ENCODE measurements at regions not wholly inside any gene's neighbourhood (a gene's known extent, or its start where the extent isn't known, plus 50 kb on each side); places are given as distances from the start of the nearest gene placed in this dataset.
A peak's percentile ranks its signal among the peaks of the same experiment; 100 is the strongest.
"Not testable (repeated sequence)": the region's sequence is repeated elsewhere in the genome, so short reads cannot be mapped to it uniquely, and the experiment has no call there.

DNA sequence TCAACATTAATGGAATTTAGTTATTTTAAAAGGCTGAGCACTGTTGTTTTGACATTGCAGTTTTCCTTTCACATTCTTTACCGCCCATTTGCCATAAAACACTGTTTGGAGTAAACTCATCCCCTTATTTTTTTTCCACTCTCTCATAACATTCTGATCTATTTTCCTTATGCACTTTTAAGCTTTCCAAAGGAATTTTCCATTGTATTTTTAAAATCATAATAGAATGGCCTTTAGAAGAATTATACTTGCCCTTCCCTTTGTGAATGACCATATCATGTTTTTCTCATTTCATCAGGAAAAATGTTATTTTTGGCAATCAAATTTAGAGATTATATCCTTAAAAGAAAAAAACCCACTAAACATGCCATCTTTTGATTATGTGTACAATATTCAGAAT lies 1074.2 kb downstream of the STIM2 start:
- DNase-seq (ENCODE audit: low spot score): no peak

- DNase-seq (ENCODE audit: low spot score): no peak
Observed at GRCh38 chr4:27946799-27947198, 1086.2 kb downstream of the STIM2 start.

DNA sequence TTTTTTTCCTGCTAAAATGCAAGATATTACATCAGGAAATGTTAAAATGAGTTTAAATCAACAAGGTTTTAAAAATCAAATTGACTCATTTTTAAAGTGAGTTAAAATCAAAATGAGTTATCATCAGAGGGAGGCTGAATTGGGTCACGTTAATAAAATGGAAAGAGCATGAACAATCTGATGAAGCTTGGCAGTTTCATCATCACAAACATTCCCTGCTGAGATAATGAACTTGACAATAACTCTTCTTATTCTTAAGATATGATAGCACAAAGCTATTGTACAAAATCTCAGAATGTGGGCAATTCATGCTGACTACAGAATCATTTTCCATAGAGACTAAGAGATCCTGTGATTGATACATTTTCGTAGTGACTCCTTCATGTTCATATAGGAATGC lies 1086.7 kb downstream of the STIM2 start:
- no peak for DNase-seq (ENCODE audit: low spot score)

- no peak for DNase-seq (ENCODE audit: low spot score)
Observed at GRCh38 chr4:27964095-27964494, 1103.5 kb downstream of the STIM2 start.

GRCh38 chr4:27966664-27967063 lies 1106.0 kb downstream of the STIM2 start:
- DNase-seq (ENCODE audit: low spot score): no peak

- no peak for DNase-seq (ENCODE audit: low spot score)
Observed at GRCh38 chr4:27973056-27973455, 1112.4 kb downstream of the STIM2 start.

- DNase-seq (ENCODE audit: low spot score): no peak
Observed at GRCh38 chr4:27973700-27974099, 1113.1 kb downstream of the STIM2 start.

DNA sequence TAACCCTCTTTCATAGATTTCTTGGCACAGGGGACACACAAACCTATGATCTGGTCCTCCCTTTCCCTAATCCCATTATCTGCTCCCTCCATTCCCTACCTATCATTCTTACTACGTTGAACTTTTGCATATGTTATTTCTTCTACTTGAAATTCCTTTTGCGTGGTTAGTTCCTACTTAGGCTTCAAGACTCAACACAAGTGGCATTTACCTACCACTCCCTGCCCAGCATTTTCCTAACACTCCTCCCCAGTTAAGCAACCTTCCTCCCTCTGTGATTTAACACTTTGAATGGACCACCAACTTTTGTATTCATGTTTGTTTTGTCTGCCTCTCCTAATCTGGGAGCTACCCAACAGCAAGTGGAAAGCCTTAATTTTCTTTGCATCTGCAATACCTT lies 1113.7 kb downstream of the STIM2 start:
- DNase-seq (ENCODE audit: low spot score): no peak

GRCh38 chr4:27974881-27975280 lies 1114.2 kb downstream of the STIM2 start:
- not testable (repeated sequence) for DNase-seq (ENCODE audit: low spot score)

- DNase-seq (ENCODE audit: low spot score): not testable (repeated sequence)
Observed at GRCh38 chr4:27978427-27979109, 1117.9 kb downstream of the STIM2 start.

DNA sequence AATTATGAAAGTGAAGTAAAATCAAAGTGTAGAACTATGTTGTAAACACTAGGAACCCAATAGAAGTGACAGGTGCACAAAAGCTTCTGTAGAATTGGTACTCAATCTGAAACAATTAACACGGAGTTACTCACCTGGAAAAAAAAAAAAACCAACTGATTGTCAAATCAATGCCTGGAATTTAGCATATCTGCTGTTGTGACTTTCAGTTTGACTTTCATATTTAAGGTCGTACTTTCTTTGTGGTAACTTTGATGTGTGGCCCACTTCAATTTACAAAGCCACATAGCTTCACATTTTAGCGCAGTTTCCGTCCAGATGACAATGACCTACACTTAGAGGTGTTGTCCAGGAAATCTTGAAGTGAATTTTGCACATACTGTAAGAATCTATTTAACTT lies 1124.9 kb downstream of the STIM2 start:
- DNase-seq (ENCODE audit: low spot score): no peak

GRCh38 chr4:27986476-27986875 lies 1125.8 kb downstream of the STIM2 start:
- DNase-seq (ENCODE audit: low spot score): no peak

GRCh38 chr4:28001698-28002097 lies 1141.1 kb downstream of the STIM2 start:
- DNase-seq (ENCODE audit: low spot score): no peak

DNA sequence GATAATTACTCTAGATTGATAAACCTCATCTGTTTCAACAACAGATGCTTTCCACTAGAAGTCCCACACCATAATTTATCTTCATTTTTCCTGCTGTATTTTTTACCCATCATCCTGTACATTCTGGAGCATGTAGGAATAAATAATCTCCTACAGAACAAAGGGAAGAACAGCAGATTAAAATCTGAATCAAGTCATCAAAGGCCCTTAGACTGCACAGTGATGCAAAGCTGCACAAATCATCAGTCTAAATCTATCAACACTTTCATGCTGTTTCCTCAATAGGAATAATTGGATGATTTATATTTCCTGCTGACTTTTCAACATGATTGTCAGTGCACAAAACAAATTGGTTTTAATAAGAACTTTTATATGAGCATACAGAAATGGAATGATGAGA lies 1143.9 kb downstream of the STIM2 start:
- DNase-seq (ENCODE audit: low spot score): peak; percentile 67

- no peak for DNase-seq (ENCODE audit: low spot score)
Observed at GRCh38 chr4:28006021-28006420, 1145.4 kb downstream of the STIM2 start.

- no peak for DNase-seq (ENCODE audit: low spot score)
Observed at GRCh38 chr4:28007693-28008092, 1147.1 kb downstream of the STIM2 start.

DNA sequence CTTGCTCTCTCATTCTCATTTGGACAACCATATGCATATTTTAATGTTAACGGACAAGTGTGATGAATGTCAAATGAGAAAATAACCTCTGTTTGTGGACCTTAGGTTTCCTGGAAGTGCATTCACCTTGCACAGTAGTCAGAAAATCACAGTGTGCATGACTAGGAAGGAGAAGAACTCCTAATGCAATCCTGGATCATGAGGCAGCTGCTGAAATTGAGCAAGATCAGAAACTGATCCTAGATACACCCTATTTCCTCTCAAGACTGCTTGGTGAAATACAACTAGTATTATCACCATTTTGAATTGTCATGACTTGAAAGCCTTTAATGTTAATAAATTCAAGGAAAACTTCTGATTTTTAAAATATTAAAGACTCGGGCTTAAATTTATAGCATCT lies 1148.9 kb downstream of the STIM2 start:
- DNase-seq (ENCODE audit: low spot score): no peak

- DNase-seq (ENCODE audit: low spot score): peak; percentile 78
Observed at GRCh38 chr4:28010577-28011240, 1150.1 kb downstream of the STIM2 start.

- no peak for DNase-seq (ENCODE audit: low spot score)
Observed at GRCh38 chr4:28014469-28014868, 1153.8 kb downstream of the STIM2 start.

GRCh38 chr4:28015996-28016395 lies 1155.4 kb downstream of the STIM2 start:
- no peak for DNase-seq (ENCODE audit: low spot score)

- not testable (repeated sequence) for DNase-seq (ENCODE audit: low spot score)
Observed at GRCh38 chr4:28038253-28038652, 1177.6 kb downstream of the STIM2 start.

DNA sequence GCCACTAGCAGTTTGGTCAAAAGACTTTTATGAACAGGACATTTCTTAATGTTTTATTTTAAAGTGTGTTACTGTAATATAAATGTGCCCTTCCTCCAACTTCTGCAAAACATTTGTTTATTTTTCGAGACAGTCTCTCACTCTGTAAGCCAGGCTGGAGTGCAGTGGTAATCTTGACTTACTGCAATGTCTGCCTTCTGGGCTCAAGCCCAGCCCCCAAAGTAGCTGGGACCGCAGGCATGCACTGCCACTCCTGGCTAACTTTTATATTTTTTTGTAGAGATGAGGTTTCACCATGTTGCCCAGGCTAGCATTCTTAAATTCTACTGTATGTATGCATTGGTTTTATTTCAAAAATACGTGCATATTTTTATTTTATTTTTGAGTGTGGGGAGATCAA lies 1201.9 kb downstream of the STIM2 start:
- no peak for DNase-seq (ENCODE audit: low spot score)

- no peak for DNase-seq (ENCODE audit: low spot score)
Observed at GRCh38 chr4:28073860-28074555, 1213.4 kb downstream of the STIM2 start.

All from SK-N-DZ (cell line).